Loucy (cell line): ENCODE measurements at regions not wholly inside any gene's neighbourhood (a gene's known extent, or its start where the extent isn't known, plus 50 kb on each side); places are given as distances from the start of the nearest gene placed in this dataset.
A peak's percentile ranks its signal among the peaks of the same experiment; 100 is the strongest.

Experiments used
- H2AFZ ChIP-seq: fragments of 200-600 bp; sonication (generic); 2 replicates; pipeline ENCODE4 v1.6.0; 2016; ENCODE audit warnings: antibody characterized with exemption, mild to moderate bottlenecking, low read length, moderate library complexity
- H3F3A ChIP-seq: fragments of 200-600 bp; 2 replicates; pipeline ENCODE4 v1.6.0; 2016; ENCODE audit warnings: antibody characterized with exemption, low read depth, mild to moderate bottlenecking
- H3K27me3 ChIP-seq: fragments of 200-600 bp; sonication (generic); 2 replicates; pipeline ENCODE4 v1.6.1; 2014; ENCODE audit warnings: low read length, mild to moderate bottlenecking; ENCODE audit not compliant: insufficient read depth, poor library complexity, severe bottlenecking
- H3K36me3 ChIP-seq: fragments of 200-600 bp; sonication (generic); 2 replicates; pipeline ENCODE4 v1.6.1; 2016; ENCODE audit warnings: low read length; ENCODE audit not compliant: insufficient read depth
- H3K4me1 ChIP-seq: fragments of 200-600 bp; sonication (generic); 2 replicates; pipeline ENCODE4 v1.5.1; 2014; ENCODE audit warnings: low read length, mild to moderate bottlenecking; ENCODE audit not compliant: insufficient read depth, poor library complexity, severe bottlenecking
- H3K4me2 ChIP-seq: fragments of 200-600 bp; sonication (generic); 2 replicates; pipeline ENCODE4 v1.6.0; 2014; ENCODE audit warnings: antibody characterized with exemption, low read length, low read depth, mild to moderate bottlenecking; ENCODE audit not compliant: poor library complexity, severe bottlenecking
- H3K4me3 ChIP-seq: fragments of 200-600 bp; sonication (generic); 2 replicates; pipeline ENCODE4 v1.5.1; 2014; ENCODE audit warnings: low read length, mild to moderate bottlenecking, mixed read lengths; ENCODE audit not compliant: poor library complexity, severe bottlenecking
- H3K79me2 ChIP-seq: fragments of 200-600 bp; sonication (generic); 2 replicates; pipeline ENCODE4 v1.6.1; 2014; ENCODE audit warnings: low read length; ENCODE audit not compliant: insufficient read depth
- H3K9ac ChIP-seq: fragments of 200-600 bp; sonication (generic); 2 replicates; pipeline ENCODE4 v1.6.0; 2014; ENCODE audit warnings: mild to moderate bottlenecking, low read depth, low read length, moderate library complexity; ENCODE audit not compliant: poor library complexity, severe bottlenecking
- H3K9me2 ChIP-seq: fragments of 200-600 bp; sonication (generic); replicated peaks from 2 replicates; pipeline ENCODE4 v1.6.1; 2016; ENCODE audit warnings: low read depth, low read length, mixed read lengths
- H3K9me3 ChIP-seq: fragments of 200-600 bp; sonication (generic); 2 replicates; pipeline ENCODE4 v1.6.1; 2014; ENCODE audit warnings: mild to moderate bottlenecking, antibody characterized with exemption, low read length, low read depth; ENCODE audit not compliant: insufficient read depth
- H4K20me1 ChIP-seq: fragments of 200-600 bp; sonication (generic); 2 replicates; pipeline ENCODE4 v1.6.0; 2014; ENCODE audit warnings: antibody characterized with exemption, low read length, mild to moderate bottlenecking; ENCODE audit not compliant: insufficient read depth, poor library complexity, severe bottlenecking
- EZH2phosphoT487 ChIP-seq: fragments of 200-600 bp; IDR thresholded peaks from 2 replicates; pipeline ENCODE4 v1.6.1; 2018; ENCODE audit warnings: antibody characterized with exemption, mild to moderate bottlenecking, moderate library complexity, borderline replicate concordance
- TF ChIP-seq, protein P1 (sequence below): fragments of 200-600 bp; sonication (generic); conservative IDR thresholded peaks from 2 replicates; pipeline ENCODE4 v1.5.1; 2014; ENCODE audit warnings: mild to moderate bottlenecking, antibody characterized with exemption, low read length

DNA sequence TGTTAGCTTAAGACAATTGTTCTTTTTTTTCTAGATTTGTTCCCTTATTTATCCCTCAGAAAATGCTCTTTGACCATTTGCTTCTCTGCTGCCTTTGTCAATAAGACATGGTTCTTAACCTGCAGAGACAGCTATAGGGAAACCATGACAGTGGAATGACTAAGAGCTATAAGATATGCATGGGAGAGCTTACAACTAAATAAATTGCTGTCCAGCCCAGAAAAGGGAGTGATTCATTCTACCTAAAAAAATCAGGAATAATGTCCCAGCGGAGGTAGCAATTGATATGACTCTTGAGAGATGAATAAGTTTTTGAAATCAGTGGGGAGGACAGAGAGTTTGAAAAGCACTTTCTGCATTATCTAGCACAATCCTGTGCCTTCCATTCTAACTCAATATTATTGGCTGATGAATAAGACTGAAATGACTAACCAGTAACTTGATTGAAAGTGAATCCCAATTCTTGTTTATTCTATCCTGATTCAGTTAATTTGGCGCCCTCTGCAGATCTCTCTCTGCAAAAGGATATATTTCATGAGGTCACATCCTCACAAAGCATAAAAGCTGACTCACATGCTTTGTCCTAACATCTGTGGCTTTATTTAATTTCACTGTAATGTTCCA is 680.5 kb upstream of the API5 start:
- Histone ChIP-seq H3K36me3 (no peaks in the 10 kb centered on the region), H2AFZ (no peak overlapping the region), H4K20me1 (no peaks in the 10 kb centered on the region), H3K4me3 (no peak overlapping the region), H3K4me2 (no peak overlapping the region), H3K9ac (no peak overlapping the region), H3F3A (no peaks in the 10 kb centered on the region), H3K27me3 (no peaks in the 10 kb centered on the region), H3K79me2 (no peaks in the 10 kb centered on the region), H3K9me2 (no peaks in the 10 kb centered on the region), H3K9me3 (no peaks in the 10 kb centered on the region), H3K4me1 (no peaks in the 10 kb centered on the region)
- no peak for TF ChIP-seq EZH2phosphoT487
- TF ChIP-seq, protein P1, sequence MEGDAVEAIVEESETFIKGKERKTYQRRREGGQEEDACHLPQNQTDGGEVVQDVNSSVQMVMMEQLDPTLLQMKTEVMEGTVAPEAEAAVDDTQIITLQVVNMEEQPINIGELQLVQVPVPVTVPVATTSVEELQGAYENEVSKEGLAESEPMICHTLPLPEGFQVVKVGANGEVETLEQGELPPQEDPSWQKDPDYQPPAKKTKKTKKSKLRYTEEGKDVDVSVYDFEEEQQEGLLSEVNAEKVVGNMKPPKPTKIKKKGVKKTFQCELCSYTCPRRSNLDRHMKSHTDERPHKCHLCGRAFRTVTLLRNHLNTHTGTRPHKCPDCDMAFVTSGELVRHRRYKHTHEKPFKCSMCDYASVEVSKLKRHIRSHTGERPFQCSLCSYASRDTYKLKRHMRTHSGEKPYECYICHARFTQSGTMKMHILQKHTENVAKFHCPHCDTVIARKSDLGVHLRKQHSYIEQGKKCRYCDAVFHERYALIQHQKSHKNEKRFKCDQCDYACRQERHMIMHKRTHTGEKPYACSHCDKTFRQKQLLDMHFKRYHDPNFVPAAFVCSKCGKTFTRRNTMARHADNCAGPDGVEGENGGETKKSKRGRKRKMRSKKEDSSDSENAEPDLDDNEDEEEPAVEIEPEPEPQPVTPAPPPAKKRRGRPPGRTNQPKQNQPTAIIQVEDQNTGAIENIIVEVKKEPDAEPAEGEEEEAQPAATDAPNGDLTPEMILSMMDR = peak; percentile 42

DNA sequence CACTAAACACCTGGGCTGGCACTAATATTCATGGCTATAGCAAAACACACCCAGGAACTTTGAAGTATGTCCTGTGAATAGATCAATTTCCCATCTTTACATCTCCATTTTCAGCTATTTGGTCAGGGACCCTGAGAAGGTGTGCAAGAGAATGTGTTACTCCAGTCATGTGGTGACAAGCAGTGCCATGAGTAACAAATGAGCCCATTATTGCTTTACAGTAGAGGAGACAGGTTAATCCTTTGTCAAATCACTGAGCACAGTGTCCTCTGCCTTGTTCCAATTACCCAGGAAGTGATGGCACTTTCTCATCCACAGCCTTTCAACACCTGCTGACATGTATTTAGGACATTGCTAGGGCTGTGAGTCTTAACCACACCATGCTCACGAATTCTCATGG is 664.8 kb upstream of the API5 start:
- H3K9me3 ChIP-seq = no peaks in the 10 kb centered on the region
- no peaks in the 10 kb centered on the region for H3F3A ChIP-seq
- no peak overlapping the region for H2AFZ ChIP-seq
- no peak overlapping the region for H3K4me2 ChIP-seq
- no peaks in the 10 kb centered on the region for H3K9me2 ChIP-seq
- no peaks in the 10 kb centered on the region for H3K36me3 ChIP-seq
- no peaks in the 10 kb centered on the region for H3K4me1 ChIP-seq
- no peaks in the 10 kb centered on the region for H4K20me1 ChIP-seq
- no peaks in the 10 kb centered on the region for H3K79me2 ChIP-seq
- H3K4me3 ChIP-seq = no peak overlapping the region
- no peaks in the 10 kb centered on the region for H3K27me3 ChIP-seq
- TF ChIP-seq, protein P1 = no peak
- TF ChIP-seq EZH2phosphoT487 = no peak
- H3K9ac ChIP-seq = no peak overlapping the region

DNA sequence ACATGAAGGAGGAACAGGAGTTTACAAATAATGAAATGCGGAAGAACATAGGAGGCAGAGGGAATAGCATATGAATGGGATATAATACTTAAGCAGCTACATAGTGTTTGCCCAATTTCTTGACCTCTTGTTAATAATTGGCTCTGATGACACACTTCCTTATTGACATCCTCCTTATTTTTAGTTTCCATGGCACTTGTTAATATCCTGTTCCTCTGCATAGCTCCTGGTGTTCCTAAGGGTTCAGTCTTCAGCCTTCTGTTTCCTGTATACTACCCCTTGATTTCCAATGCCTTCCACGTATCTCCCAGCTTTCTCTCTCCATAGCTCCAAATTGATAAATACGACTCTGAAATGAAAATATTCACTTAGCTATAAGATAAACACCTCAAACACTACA is 663.8 kb upstream of the API5 start:
- Histone ChIP-seq H4K20me1 (no peaks in the 10 kb centered on the region), H3K4me2 (no peak overlapping the region), H3F3A (no peaks in the 10 kb centered on the region), H3K4me3 (no peak overlapping the region), H3K27me3 (no peaks in the 10 kb centered on the region), H3K36me3 (no peaks in the 10 kb centered on the region), H3K79me2 (no peaks in the 10 kb centered on the region), H2AFZ (no peak overlapping the region), H3K4me1 (no peaks in the 10 kb centered on the region), H3K9me3 (no peaks in the 10 kb centered on the region), H3K9ac (no peak overlapping the region), H3K9me2 (no peaks in the 10 kb centered on the region)
- TF ChIP-seq, protein P1 = no peak
- TF ChIP-seq EZH2phosphoT487 = no peak
